ENCODE measurements at regions not wholly inside any gene's neighbourhood (a gene's known extent, or its start where the extent isn't known, plus 50 kb on each side); places are given as distances from the start of the nearest gene placed in this dataset.

DNA sequence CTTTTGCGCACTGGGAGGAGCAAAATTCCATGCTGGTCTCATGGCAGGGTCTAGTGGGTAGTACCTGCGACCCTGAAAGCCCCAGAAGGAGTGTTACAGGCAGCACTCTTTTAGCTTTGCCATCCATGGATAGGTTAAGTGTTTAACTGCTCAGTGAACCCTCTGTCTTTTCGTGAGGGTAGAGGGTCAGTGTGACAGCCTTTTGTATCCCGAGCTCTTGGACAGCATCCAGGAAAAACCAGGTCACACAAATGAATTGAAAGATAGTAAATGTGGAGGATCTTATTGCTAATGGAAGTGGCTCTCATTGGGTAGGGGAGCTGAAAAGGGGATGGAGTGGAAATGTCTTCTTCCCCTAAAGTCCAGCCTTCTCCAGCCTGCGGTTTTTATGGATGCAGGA, 57.8 kb upstream of the CCDC112 start:
- TF ChIP-seq ZBTB7A (IDR thresholded peaks at IDR 0.05; ENCODE audit: low read depth) (no peak), YY1 (IDR thresholded peaks at IDR 0.05; ENCODE audit: low read depth) (no peak), TEAD4 (IDR thresholded peaks at IDR 0.05) (no peak), NFIC (IDR thresholded peaks at IDR 0.05) (no peak), CREB1 (IDR thresholded peaks at IDR 0.05; ENCODE audit: low read depth) (no peak), EP300 (IDR thresholded peaks at IDR 0.05; ENCODE audit: borderline replicate concordance) (no peak), MAX (IDR thresholded peaks at IDR 0.05) (no peak), USF1 (IDR thresholded peaks at IDR 0.05) (no peak), TCF12 (IDR thresholded peaks at IDR 0.05; ENCODE audit: low read depth) (no peak), EGR1 (IDR thresholded peaks at IDR 0.05) (no peak), CEBPB (IDR thresholded peaks at IDR 0.05) (no peak), TAF1 (IDR thresholded peaks at IDR 0.05; ENCODE audit: low read depth) (no peak), RAD21 (IDR thresholded peaks at IDR 0.05; ENCODE audit: low read depth) (no peak), FOXM1 (IDR thresholded peaks at IDR 0.05; ENCODE audit: borderline replicate concordance, low read depth) (no peak)
- TF ChIP-seq, protein P1, sequence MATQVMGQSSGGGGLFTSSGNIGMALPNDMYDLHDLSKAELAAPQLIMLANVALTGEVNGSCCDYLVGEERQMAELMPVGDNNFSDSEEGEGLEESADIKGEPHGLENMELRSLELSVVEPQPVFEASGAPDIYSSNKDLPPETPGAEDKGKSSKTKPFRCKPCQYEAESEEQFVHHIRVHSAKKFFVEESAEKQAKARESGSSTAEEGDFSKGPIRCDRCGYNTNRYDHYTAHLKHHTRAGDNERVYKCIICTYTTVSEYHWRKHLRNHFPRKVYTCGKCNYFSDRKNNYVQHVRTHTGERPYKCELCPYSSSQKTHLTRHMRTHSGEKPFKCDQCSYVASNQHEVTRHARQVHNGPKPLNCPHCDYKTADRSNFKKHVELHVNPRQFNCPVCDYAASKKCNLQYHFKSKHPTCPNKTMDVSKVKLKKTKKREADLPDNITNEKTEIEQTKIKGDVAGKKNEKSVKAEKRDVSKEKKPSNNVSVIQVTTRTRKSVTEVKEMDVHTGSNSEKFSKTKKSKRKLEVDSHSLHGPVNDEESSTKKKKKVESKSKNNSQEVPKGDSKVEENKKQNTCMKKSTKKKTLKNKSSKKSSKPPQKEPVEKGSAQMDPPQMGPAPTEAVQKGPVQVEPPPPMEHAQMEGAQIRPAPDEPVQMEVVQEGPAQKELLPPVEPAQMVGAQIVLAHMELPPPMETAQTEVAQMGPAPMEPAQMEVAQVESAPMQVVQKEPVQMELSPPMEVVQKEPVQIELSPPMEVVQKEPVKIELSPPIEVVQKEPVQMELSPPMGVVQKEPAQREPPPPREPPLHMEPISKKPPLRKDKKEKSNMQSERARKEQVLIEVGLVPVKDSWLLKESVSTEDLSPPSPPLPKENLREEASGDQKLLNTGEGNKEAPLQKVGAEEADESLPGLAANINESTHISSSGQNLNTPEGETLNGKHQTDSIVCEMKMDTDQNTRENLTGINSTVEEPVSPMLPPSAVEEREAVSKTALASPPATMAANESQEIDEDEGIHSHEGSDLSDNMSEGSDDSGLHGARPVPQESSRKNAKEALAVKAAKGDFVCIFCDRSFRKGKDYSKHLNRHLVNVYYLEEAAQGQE (IDR thresholded peaks at IDR 0.05; ENCODE audit: low read depth), result no peak

- TF ChIP-seq TAF1 (IDR thresholded peaks at IDR 0.05; ENCODE audit: low read depth) (no peak), EP300 (IDR thresholded peaks at IDR 0.05; ENCODE audit: borderline replicate concordance) (no peak), YY1 (IDR thresholded peaks at IDR 0.05; ENCODE audit: low read depth) (no peak), EGR1 (IDR thresholded peaks at IDR 0.05) (no peak), TCF12 (IDR thresholded peaks at IDR 0.05; ENCODE audit: low read depth) (no peak), CEBPB (IDR thresholded peaks at IDR 0.05) (no peak), TEAD4 (IDR thresholded peaks at IDR 0.05) (no peak)
- TF ChIP-seq, protein P1 (IDR thresholded peaks at IDR 0.05; ENCODE audit: low read depth), result no peak
Measured at GRCh38 chr5:115352571-115352970, 56.1 kb upstream of the CCDC112 start.

DNA sequence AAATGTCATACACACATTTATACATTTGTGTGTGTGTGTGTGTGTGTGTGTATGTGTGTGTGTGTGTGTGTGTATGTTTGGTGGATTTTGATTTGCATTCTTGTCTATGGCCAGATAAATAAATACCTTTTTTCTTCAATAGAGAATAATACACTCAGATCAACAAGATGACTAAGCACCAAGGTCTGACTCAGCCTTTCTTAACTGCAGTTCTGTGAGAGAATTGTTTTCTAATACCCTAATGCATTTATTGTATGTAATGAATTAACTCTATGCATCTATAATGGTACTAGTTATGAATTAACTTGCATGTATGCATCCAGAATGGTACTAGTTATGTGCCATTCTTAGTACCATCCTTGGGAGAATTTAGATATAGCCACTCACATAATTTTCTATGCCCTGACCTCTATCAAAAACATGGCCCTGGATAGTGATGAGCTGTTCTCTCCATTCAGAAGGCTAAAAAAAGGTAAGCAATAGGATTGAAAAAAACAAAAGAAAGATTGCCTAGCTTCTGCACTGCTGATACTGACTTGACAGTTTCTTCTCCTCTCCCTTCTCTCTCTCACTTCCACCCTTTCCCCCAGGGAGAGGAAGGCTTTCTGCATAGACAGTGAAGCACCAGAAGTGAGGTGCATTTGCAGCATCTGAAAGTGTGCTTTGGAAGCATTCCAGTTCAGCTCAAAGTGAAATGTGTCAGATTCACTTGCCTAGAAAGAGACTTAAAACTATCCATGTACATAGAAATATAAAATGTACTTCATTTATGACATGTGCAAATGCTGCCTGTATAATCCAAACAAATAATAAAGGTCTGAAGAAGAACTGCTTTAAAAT, 55.1 kb upstream of the CCDC112 start:
- TF ChIP-seq YY1 (IDR thresholded peaks at IDR 0.05; ENCODE audit: low read depth) (no peak), CREB1 (IDR thresholded peaks at IDR 0.05; ENCODE audit: low read depth) (no peak), MAX (IDR thresholded peaks at IDR 0.05) (no peak), ZBTB7A (IDR thresholded peaks at IDR 0.05; ENCODE audit: low read depth) (no peak), TAF1 (IDR thresholded peaks at IDR 0.05; ENCODE audit: low read depth) (no peak), CEBPB (IDR thresholded peaks at IDR 0.05) (no peak), TCF12 (IDR thresholded peaks at IDR 0.05; ENCODE audit: low read depth) (no peak), RAD21 (IDR thresholded peaks at IDR 0.05; ENCODE audit: low read depth) (no peak)
- TF ChIP-seq, protein P1 (IDR thresholded peaks at IDR 0.05; ENCODE audit: low read depth), result no peak

GRCh38 chr5:115350894-115351293, 54.4 kb upstream of the CCDC112 start:
- TF ChIP-seq, protein P1 (IDR thresholded peaks at IDR 0.05; ENCODE audit: low read depth), result no peak
- TF ChIP-seq MAX (IDR thresholded peaks at IDR 0.05) (no peak), TAF1 (IDR thresholded peaks at IDR 0.05; ENCODE audit: low read depth) (no peak), RAD21 (IDR thresholded peaks at IDR 0.05; ENCODE audit: low read depth) (no peak), NFIC (IDR thresholded peaks at IDR 0.05) (no peak), EGR1 (IDR thresholded peaks at IDR 0.05) (no peak), CREB1 (IDR thresholded peaks at IDR 0.05; ENCODE audit: low read depth) (no peak), YY1 (IDR thresholded peaks at IDR 0.05; ENCODE audit: low read depth) (no peak), TCF12 (IDR thresholded peaks at IDR 0.05; ENCODE audit: low read depth) (no peak), ZBTB7A (IDR thresholded peaks at IDR 0.05; ENCODE audit: low read depth) (no peak), FOXM1 (IDR thresholded peaks at IDR 0.05; ENCODE audit: borderline replicate concordance, low read depth) (no peak), TEAD4 (IDR thresholded peaks at IDR 0.05) (no peak), CEBPB (IDR thresholded peaks at IDR 0.05) (no peak), EP300 (IDR thresholded peaks at IDR 0.05; ENCODE audit: borderline replicate concordance) (no peak)

All from Ishikawa (cell line).